Fibroblast of skin of back (primary cell): ENCODE measurements at regions not wholly inside any gene's neighbourhood (a gene's known extent, or its start where the extent isn't known, plus 50 kb on each side); places are given as distances from the start of the nearest gene placed in this dataset.

Source experiments
- DNase-seq: peaks from one replicate; pipeline ENCODE4 v3.0.0-alpha.2; 2013

- no peak for DNase-seq
Observed at GRCh38 chr7:93636276-93636675, 61.8 kb upstream of the CALCR start.

- no peak for DNase-seq
Observed at GRCh38 chr7:93632371-93632770, 57.8 kb upstream of the CALCR start.

DNA sequence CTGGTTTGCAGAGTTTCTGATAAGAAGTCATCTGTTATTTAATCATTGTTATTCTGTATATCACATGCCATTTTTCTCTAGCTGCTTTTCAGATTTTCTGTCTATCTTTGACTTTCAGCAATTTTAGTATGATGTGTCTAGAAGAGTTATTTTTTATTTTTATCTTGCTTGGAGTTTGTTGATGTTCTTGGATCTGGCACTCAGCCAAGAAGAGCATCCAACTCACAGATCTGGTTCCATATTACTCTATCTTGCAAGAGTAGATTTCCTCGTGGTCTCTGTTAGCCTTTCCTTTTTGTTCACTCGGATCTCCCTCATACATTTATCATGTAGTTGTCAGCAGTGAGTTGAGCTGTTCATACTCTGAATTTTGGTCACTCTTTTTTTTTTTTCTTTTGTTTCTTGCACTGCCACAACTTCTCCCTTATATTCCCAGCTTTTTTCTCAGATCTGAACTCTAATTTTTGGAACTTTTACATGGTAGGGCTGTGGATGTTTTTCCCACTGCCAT, 54.8 kb upstream of the CALCR start:
- DNase-seq = no peak

DNA sequence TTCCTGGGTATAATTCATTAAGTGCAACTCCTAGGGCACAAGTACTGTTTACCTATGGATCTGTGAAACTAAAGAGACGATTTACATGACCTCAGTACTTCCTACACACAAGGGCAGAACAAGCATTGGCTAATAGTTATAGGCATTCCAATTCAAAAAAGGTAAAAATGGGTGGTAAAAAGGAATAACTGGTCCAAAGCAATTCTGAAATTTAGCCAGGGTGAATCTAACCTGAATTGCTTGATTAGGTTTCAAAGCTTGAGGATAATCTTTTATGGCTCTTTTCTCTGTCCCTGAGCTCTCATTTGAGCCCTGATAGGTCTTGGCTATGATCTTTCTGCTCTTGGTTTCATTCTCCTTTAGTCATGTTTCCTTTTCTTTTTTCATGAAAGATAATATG, 52.3 kb upstream of the CALCR start:
- no peak for DNase-seq
